ENCODE measurements at regions not wholly inside any gene's neighbourhood (a gene's known extent, or its start where the extent isn't known, plus 50 kb on each side); places are given as distances from the start of the nearest gene placed in this dataset.
A peak's percentile ranks its signal among the peaks of the same experiment; 100 is the strongest.

GRCh38 chr11:19320827-19321226 lies 80.1 kb upstream of the E2F8 start:
- DNase-seq: no peak

- DNase-seq: peak; percentile 25 to 29
Observed at GRCh38 chr11:19316434-19316833, 75.7 kb upstream of the E2F8 start.

GRCh38 chr11:19315511-19315910 lies 74.8 kb upstream of the E2F8 start:
- DNase-seq: no peak

GRCh38 chr11:19313140-19313539 lies 72.4 kb upstream of the E2F8 start:
- no peak for DNase-seq

GRCh38 chr11:19311308-19312030 lies 70.7 kb upstream of the E2F8 start:
- peak; percentile 57 to 75 for DNase-seq

GRCh38 chr11:19307498-19307897 lies 66.8 kb upstream of the E2F8 start:
- DNase-seq: no peak

- DNase-seq: no peak
Observed at GRCh38 chr11:19306179-19306944, 65.6 kb upstream of the E2F8 start.

- no peak for DNase-seq
Observed at GRCh38 chr11:19301361-19301760, 60.6 kb upstream of the E2F8 start.

- DNase-seq: no peak
Observed at GRCh38 chr11:19294444-19294843, 53.7 kb upstream of the E2F8 start.

GRCh38 chr11:19291064-19291463 lies 50.3 kb upstream of the E2F8 start:
- DNase-seq: no peak
